Kidney epithelial cell (primary cell): ENCODE measurements at regions not wholly inside any gene's neighbourhood (a gene's known extent, or its start where the extent isn't known, plus 50 kb on each side); places are given as distances from the start of the nearest gene placed in this dataset.

Experiments
- DNase-seq: peaks from one replicate; pipeline ENCODE4 v3.0.0-alpha.2; 2010; ENCODE audit warnings: low read depth
- H3K27me3 ChIP-seq: 2 replicates; pipeline ENCODE4 v1.6.0; 2011; ENCODE audit warnings: low read length; ENCODE audit not compliant: control insufficient read depth, insufficient read depth
- H3K36me3 ChIP-seq: 2 replicates; pipeline ENCODE4 v1.5.1; 2011; ENCODE audit warnings: low read length; ENCODE audit not compliant: control insufficient read depth, insufficient read depth
- H3K4me3 ChIP-seq: 2 replicates; pipeline ENCODE4 v1.5.1; 2011; ENCODE audit warnings: low read depth, mild to moderate bottlenecking, control low read depth, low read length
- CTCF ChIP-seq: IDR thresholded peaks from 2 replicates; pipeline ENCODE4 v1.5.1; 2011; ENCODE audit warnings: mild to moderate bottlenecking, moderate library complexity, low read length, control low read depth, inconsistent platforms; ENCODE audit not compliant: insufficient read depth, poor library complexity, severe bottlenecking

DNA sequence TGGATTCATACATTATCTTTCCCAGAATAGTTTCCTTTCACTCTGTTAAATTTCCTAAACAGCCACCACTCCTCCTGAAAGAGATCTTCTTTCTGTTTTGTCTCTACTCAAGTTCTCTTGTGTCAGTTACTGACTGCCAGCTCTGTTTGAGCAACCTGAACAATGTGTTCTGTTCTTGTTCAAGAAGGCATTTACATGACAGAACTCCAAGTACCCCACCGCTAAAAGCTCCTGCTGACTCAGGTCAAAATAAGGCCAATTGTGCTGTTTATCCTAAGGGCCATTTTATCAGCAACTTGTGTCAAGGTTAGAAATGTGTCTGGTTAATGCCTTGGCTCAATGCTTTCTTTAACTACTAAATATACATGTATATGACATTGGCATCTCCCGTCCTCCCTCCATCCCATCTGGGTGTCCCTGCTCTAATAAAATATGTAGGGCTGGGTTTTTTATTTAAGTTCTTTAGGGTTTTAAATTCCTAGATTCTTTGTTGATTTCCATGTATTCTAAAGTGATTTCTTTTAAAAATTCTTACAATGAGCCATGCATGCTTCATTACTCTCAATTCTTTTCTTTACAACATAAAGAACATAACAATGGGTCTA is 144.3 kb upstream of the PAQR3 start:
- DNase-seq, result no peak
- H3K36me3 ChIP-seq, result no peaks in the 10 kb centered on the region

GRCh38 chr4:79082997-79083396 is 143.8 kb upstream of the PAQR3 start:
- DNase-seq, result no peak
- TF ChIP-seq CTCF, result no peak
- Histone ChIP-seq H3K4me3 (no peak overlapping the region), H3K36me3 (no peaks in the 10 kb centered on the region), H3K27me3 (no peaks in the 10 kb centered on the region)

More for the DNA sequence above, 144.3 kb upstream of the PAQR3 start:
- no peak for TF ChIP-seq CTCF
- Histone ChIP-seq H3K27me3 (no peaks in the 10 kb centered on the region), H3K4me3 (no peak overlapping the region)

GRCh38 chr4:79081973-79082372 is 142.7 kb upstream of the PAQR3 start:
- no peak overlapping the region for H3K4me3 ChIP-seq
- DNase-seq, result no peak
- H3K27me3 ChIP-seq, result no peaks in the 10 kb centered on the region
- TF ChIP-seq CTCF, result no peak
- H3K36me3 ChIP-seq, result no peaks in the 10 kb centered on the region

GRCh38 chr4:79078339-79078738 is 139.1 kb upstream of the PAQR3 start:
- no peaks in the 10 kb centered on the region for H3K36me3 ChIP-seq
- TF ChIP-seq CTCF, result no peak
- no peak overlapping the region for H3K4me3 ChIP-seq
- DNase-seq, result no peak
- no peaks in the 10 kb centered on the region for H3K27me3 ChIP-seq

DNA sequence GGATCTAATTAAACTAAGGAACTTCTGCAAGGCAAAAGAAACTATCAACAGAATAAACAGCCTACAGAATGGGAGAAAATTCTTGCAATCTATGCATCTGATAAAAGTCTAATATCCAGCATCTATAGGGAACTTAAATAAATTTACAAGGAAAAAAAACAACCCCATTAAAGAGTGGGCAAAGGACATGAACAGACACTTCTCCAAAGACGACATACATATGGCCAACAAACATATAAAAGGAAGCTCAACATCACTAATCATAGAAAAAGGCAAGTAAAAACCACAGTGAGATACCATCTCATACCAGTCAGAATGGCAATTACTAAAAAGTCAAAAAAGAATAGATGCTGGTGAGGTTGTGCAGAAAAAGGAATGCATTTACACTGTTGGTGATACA is 134.8 kb upstream of the PAQR3 start:
- no peak for TF ChIP-seq CTCF
- H3K36me3 ChIP-seq, result no peaks in the 10 kb centered on the region
- no peak overlapping the region for H3K4me3 ChIP-seq
- DNase-seq, result no peak
- no peaks in the 10 kb centered on the region for H3K27me3 ChIP-seq

DNA sequence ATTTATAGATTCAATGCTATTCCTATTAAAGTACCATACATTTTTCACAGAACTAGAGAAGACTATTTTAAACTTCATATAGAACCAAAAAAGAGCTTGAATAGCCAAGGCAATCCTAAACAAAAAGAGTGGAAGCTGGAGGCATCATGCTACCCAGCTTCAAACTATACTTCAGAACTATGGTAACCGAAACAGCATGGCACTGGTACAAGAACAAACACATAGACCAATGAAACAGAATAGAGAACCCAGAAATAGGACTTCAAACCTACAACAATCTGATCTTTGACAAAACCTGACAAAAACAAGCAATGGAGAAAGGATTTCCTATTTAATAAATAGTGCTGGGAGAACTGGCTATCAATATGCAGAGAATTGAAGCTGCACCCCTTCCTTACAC is 134.2 kb upstream of the PAQR3 start:
- DNase-seq, result no peak
- no peaks in the 10 kb centered on the region for H3K27me3 ChIP-seq
- no peak overlapping the region for H3K4me3 ChIP-seq
- H3K36me3 ChIP-seq, result no peaks in the 10 kb centered on the region
- TF ChIP-seq CTCF, result no peak
